ENCODE measurements at regions not wholly inside any gene's neighbourhood (a gene's known extent, or its start where the extent isn't known, plus 50 kb on each side); places are given as distances from the start of the nearest gene placed in this dataset.

DNA sequence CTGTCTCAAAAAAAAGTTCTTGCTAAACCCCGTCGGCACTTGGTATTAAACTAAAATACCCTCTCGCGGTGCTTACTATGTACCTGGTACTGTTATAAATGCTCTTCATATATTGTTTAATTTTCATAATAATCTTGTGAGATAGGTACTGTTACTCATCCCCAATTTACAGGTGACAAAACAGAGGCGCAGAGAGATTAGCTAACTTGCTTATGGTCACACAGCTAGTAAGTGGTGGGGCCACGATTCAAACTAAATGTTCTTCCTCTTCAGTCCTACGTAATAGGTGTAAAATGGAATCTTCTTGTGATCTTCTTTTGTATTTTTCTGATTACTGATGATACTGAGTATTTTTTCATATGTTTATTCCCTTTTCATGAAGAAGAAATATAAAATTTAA is 51.3 kb downstream of the TET3 start:
- H3K27me3 Mint-ChIP-seq, result no peaks in the 10 kb centered on the region
- H3K4me3 Mint-ChIP-seq (ENCODE audit: low read depth), result no peak overlapping the region
- TF ChIP-seq, protein P1, sequence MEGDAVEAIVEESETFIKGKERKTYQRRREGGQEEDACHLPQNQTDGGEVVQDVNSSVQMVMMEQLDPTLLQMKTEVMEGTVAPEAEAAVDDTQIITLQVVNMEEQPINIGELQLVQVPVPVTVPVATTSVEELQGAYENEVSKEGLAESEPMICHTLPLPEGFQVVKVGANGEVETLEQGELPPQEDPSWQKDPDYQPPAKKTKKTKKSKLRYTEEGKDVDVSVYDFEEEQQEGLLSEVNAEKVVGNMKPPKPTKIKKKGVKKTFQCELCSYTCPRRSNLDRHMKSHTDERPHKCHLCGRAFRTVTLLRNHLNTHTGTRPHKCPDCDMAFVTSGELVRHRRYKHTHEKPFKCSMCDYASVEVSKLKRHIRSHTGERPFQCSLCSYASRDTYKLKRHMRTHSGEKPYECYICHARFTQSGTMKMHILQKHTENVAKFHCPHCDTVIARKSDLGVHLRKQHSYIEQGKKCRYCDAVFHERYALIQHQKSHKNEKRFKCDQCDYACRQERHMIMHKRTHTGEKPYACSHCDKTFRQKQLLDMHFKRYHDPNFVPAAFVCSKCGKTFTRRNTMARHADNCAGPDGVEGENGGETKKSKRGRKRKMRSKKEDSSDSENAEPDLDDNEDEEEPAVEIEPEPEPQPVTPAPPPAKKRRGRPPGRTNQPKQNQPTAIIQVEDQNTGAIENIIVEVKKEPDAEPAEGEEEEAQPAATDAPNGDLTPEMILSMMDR (IDR thresholded peaks at IDR 0.05; ENCODE audit: unreplicated experiment), result no peak
- no peak for DNase-seq (ENCODE audit: low spot score, unreplicated experiment)
- peaks cover 5% of the 10 kb centered on the region for H3K36me3 Mint-ChIP-seq (ENCODE audit: insufficient read depth)
- H3K4me1 Mint-ChIP-seq (ENCODE audit: low read depth), result peaks cover 12% of the 10 kb centered on the region
- no peaks in the 10 kb centered on the region for H3K9me3 Mint-ChIP-seq (ENCODE audit: low read depth)
- no peak overlapping the region for H3K27ac Mint-ChIP-seq

DNA sequence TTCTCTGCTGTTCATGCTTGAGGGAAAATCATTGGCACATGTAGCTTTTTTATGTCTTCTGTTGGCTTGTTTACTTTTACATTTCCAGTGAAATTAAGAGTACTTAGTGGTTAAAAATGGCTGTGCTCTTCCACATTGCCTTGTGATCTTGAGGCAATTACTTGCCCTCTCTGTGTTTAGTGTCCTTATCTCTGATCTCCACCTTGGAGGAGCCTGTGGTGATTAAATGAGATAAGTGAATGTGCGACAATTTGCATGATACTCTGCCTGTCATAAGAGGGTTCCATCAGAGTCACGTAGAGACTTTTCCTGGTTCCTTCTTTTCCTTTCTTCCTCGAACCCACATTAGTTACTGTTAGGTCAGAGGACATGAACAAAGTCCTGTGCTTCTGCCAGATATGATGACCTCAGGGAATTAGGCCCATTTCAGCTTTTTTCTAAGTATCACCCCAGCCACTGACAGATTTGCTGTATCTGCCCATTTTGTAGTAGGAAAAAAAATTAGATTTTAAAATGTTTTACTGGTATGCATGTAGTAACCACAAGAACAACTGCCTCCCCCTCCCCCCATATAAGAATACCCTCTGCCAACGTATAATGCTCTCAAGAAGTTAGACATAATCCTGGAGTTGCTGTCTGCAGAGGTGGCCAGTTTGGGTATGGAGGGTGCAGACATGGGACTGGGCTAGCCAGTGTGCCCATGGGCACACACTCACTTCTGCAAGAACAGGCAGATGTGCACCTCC is 51.9 kb downstream of the TET3 start:
- Mint-ChIP-seq H3K27me3 (no peaks in the 10 kb centered on the region), H3K9me3 (ENCODE audit: low read depth) (no peaks in the 10 kb centered on the region), H3K36me3 (ENCODE audit: insufficient read depth) (peaks cover 5% of the 10 kb centered on the region), H3K27ac (no peak overlapping the region), H3K4me1 (ENCODE audit: low read depth) (peaks cover 12% of the 10 kb centered on the region), H3K4me3 (ENCODE audit: low read depth) (no peak overlapping the region)
- TF ChIP-seq, protein P1 (IDR thresholded peaks at IDR 0.05; ENCODE audit: unreplicated experiment), result no peak
- no peak for DNase-seq (ENCODE audit: low spot score, unreplicated experiment)

DNA sequence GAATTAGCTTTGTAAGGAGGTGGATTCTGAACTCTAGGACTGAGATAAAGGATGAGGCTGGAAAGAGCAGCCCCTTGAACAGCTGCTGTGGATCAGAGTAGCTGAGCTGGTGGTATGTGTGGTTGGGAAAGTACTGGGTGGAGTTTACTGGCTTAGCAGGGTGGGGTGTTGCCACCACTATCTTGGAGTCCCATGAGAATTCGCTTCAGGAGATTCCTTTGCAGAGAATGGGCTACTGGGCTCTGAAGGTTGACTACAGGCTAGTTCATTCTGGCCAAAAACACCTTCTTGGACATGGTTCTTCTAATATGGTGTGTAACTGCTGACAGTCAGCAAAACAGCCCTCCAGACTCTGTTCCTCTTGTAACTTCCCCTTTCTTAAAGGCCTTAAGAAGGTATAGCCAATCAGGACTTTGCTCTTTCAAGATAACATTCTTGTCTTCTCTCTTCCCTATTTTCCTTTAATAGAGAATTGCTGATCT is 52.7 kb downstream of the TET3 start:
- Mint-ChIP-seq H3K36me3 (ENCODE audit: insufficient read depth) (peaks cover 5% of the 10 kb centered on the region), H3K4me1 (ENCODE audit: low read depth) (peaks cover 14% of the 10 kb centered on the region), H3K27ac (no peak overlapping the region), H3K4me3 (ENCODE audit: low read depth) (no peak overlapping the region), H3K27me3 (no peaks in the 10 kb centered on the region), H3K9me3 (ENCODE audit: low read depth) (no peaks in the 10 kb centered on the region)
- TF ChIP-seq, protein P1 (IDR thresholded peaks at IDR 0.05; ENCODE audit: unreplicated experiment), result no peak
- no peak for DNase-seq (ENCODE audit: low spot score, unreplicated experiment)

DNA sequence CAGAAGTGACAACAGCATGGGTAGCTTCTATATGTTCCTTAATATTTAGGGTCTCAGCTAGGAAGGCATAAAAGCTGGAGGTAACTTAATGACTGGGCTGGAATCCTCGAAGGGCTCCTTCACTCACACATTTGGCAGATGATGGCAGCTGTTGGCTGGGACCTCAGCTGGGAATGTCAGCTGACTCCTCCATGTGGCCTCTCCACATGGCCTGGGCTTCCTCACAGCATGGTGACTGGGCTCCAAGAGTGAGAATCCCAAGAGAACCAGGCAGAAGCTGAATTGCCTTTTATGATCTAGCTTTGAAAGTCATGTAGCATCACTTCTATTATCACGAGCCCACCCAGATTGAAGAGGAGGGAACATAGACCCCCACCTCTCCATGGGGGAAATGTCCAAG is 54.9 kb downstream of the TET3 start:
- H3K27ac Mint-ChIP-seq, result no peak overlapping the region
- H3K4me1 Mint-ChIP-seq (ENCODE audit: low read depth), result peaks cover 22% of the 10 kb centered on the region
- H3K4me3 Mint-ChIP-seq (ENCODE audit: low read depth), result no peak overlapping the region
- TF ChIP-seq, protein P1 (IDR thresholded peaks at IDR 0.05; ENCODE audit: unreplicated experiment), result no peak
- no peaks in the 10 kb centered on the region for H3K9me3 Mint-ChIP-seq (ENCODE audit: low read depth)
- DNase-seq (ENCODE audit: low spot score, unreplicated experiment), result no peak
- no peaks in the 10 kb centered on the region for H3K27me3 Mint-ChIP-seq
- peaks cover 4% of the 10 kb centered on the region for H3K36me3 Mint-ChIP-seq (ENCODE audit: insufficient read depth)

DNA sequence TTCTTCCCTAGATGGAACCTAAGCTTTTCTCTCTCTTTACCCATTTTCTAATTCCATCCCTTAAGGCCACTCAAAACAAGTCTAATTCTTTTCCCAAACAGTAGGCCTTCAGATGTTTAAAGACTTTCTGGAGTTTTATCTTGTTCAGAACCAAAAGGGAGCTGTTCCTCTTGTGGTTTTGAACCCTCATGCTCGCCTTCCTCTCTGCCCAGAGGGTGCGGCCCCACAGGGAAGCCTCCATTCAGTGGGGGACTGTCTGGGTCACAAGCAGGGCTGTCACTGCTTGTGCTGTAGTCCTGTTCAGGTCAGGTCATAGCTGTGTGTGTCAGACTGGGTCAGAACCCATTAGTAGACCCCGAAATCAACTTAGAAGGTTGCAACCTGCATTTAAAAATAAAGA is 56.5 kb downstream of the TET3 start:
- Mint-ChIP-seq H3K27me3 (no peaks in the 10 kb centered on the region), H3K4me3 (ENCODE audit: low read depth) (no peak overlapping the region), H3K4me1 (ENCODE audit: low read depth) (peaks cover 22% of the 10 kb centered on the region), H3K36me3 (ENCODE audit: insufficient read depth) (peaks cover 4% of the 10 kb centered on the region), H3K27ac (no peak overlapping the region), H3K9me3 (ENCODE audit: low read depth) (no peaks in the 10 kb centered on the region)
- DNase-seq (ENCODE audit: low spot score, unreplicated experiment), result no peak
- TF ChIP-seq, protein P1 (IDR thresholded peaks at IDR 0.05; ENCODE audit: unreplicated experiment), result no peak
